HepG2 (cell line): ENCODE measurements at regions not wholly inside any gene's neighbourhood (a gene's known extent, or its start where the extent isn't known, plus 50 kb on each side); places are given as distances from the start of the nearest gene placed in this dataset.
A peak's percentile ranks its signal among the peaks of the same experiment; 100 is the strongest.

ENCODE experiments used
- EEA1 ChIP-seq: sonication (generic); formaldehyde crosslinking; IDR thresholded peaks from 2 replicates; pipeline ENCODE4 v1.5.1; 2020; ENCODE audit warnings: mild to moderate bottlenecking, missing genetic modification reagents, borderline replicate concordance
- GATAD2A ChIP-seq: IDR thresholded peaks from 2 replicates; pipeline ENCODE4 v1.6.1; 2016
- GPN1 ChIP-seq: sonication (generic); formaldehyde crosslinking; IDR thresholded peaks from 2 replicates; pipeline ENCODE4 v1.5.1; 2020; ENCODE audit warnings: missing genetic modification reagents, borderline replicate concordance
- KDM2A ChIP-seq: sonication (generic); formaldehyde crosslinking; IDR thresholded peaks from 2 replicates; pipeline ENCODE4 v1.4.0; 2020; ENCODE audit warnings: low read depth, missing genetic modification reagents, borderline replicate concordance
- POLR2AphosphoS5 ChIP-seq: IDR thresholded peaks from 2 replicates; pipeline ENCODE4 v1.6.1; 2012; ENCODE audit warnings: low read depth, low read length
- SMC3 ChIP-seq: IDR thresholded peaks from 2 replicates; pipeline ENCODE4 v1.6.1; 2011; ENCODE audit warnings: low read length, improper control_type of control experiment
- SRY ChIP-seq: sonication (generic); formaldehyde crosslinking; IDR thresholded peaks from 2 replicates; pipeline ENCODE4 v1.8.0; 2022; ENCODE audit warnings: mild to moderate bottlenecking, missing genetic modification reagents
- STAT5B ChIP-seq: sonication (generic); formaldehyde crosslinking; IDR thresholded peaks from 2 replicates; pipeline ENCODE4 v1.4.0; 2020; ENCODE audit warnings: missing genetic modification reagents
- TCF7 ChIP-seq: sonication (generic); IDR thresholded peaks from 2 replicates; pipeline ENCODE4 v1.6.1; 2016; ENCODE audit warnings: antibody characterized with exemption, low read depth
- ZFX ChIP-seq: sonication (generic); formaldehyde crosslinking; IDR thresholded peaks from 2 replicates; pipeline ENCODE4 v1.4.0; 2020; ENCODE audit warnings: mild to moderate bottlenecking, low read depth, missing genetic modification reagents, moderate library complexity
- ZMYM3 ChIP-seq: sonication (generic); formaldehyde crosslinking; IDR thresholded peaks from 2 replicates; pipeline ENCODE4 v1.5.1; 2020; ENCODE audit warnings: mild to moderate bottlenecking, missing genetic modification reagents
- ZNF263 ChIP-seq: sonication (generic); formaldehyde crosslinking; IDR thresholded peaks from 2 replicates; pipeline ENCODE4 v1.4.0; 2020; ENCODE audit warnings: missing genetic modification reagents
- TF ChIP-seq, protein P1 (sequence below): sonication (generic); formaldehyde crosslinking; IDR thresholded peaks from 2 replicates; pipeline ENCODE4 v1.4.0; 2020; ENCODE audit warnings: missing genetic modification reagents
- TF ChIP-seq, protein P2 (sequence below): sonication (generic); formaldehyde crosslinking; IDR thresholded peaks from 2 replicates; pipeline ENCODE4 v1.4.0; 2020; ENCODE audit warnings: missing genetic modification reagents, borderline replicate concordance
- TF ChIP-seq, protein P3 (sequence below): sonication (generic); formaldehyde crosslinking; IDR thresholded peaks from 2 replicates; pipeline ENCODE4 v1.5.1; 2020; ENCODE audit warnings: missing genetic modification reagents, mild to moderate bottlenecking, borderline replicate concordance
- TF ChIP-seq, protein P4 (sequence below): sonication (generic); formaldehyde crosslinking; IDR thresholded peaks from 2 replicates; pipeline ENCODE4 v1.4.0; 2020; ENCODE audit warnings: missing genetic modification reagents
- TF ChIP-seq, protein P5 (sequence below): sonication (generic); formaldehyde crosslinking; IDR thresholded peaks from 2 replicates; pipeline ENCODE4 v1.5.1; 2020; ENCODE audit warnings: missing genetic modification reagents, mild to moderate bottlenecking, borderline replicate concordance
- TF ChIP-seq, protein P6 (sequence below): sonication (generic); formaldehyde crosslinking; IDR thresholded peaks from 2 replicates; pipeline ENCODE4 v1.5.0; 2020; ENCODE audit warnings: mild to moderate bottlenecking, missing genetic modification reagents

DNA sequence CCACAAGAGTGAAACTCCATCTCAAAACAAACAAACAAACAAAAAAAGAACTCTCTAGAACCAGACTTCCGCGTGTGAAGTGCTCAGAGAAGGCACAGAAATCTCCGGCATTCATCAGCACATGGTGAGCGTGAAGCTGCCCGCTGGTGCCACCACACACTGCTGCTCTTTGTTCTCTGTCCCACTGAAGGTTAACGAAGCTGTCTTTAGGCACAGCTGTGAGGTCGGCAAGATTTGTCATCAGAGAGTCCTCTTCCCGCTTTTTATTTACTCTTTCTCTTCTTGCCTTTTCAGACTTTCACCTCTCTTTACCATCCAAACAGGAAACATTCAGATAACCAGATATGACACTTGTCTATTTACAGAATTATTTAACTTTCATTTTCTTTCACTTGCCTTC lies 115.2 kb upstream of the ARGLU1 start (continued):
- TF ChIP-seq POLR2AphosphoS5 (no peak), TCF7 (peak; percentile 36; the same call in 1 of the 2 replicates), SMC3 (no peak), ZNF263 (CRISPR knock-in tag) (no peak), ZFX (CRISPR knock-in tag) (no peak), STAT5B (CRISPR knock-in tag) (no peak), EEA1 (CRISPR knock-in tag) (no peak), SRY (no peak), GATAD2A (CRISPR knock-in tag) (peak; percentile 26; the same call in 1 of the 2 replicates), KDM2A (no peak), ZMYM3 (peak; percentile 57; the same call in 1 of the 2 replicates), GPN1 (CRISPR knock-in tag) (no peak)
- TF ChIP-seq, protein P1, sequence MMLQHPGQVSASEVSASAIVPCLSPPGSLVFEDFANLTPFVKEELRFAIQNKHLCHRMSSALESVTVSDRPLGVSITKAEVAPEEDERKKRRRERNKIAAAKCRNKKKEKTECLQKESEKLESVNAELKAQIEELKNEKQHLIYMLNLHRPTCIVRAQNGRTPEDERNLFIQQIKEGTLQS: no peak
- TF ChIP-seq, protein P2, sequence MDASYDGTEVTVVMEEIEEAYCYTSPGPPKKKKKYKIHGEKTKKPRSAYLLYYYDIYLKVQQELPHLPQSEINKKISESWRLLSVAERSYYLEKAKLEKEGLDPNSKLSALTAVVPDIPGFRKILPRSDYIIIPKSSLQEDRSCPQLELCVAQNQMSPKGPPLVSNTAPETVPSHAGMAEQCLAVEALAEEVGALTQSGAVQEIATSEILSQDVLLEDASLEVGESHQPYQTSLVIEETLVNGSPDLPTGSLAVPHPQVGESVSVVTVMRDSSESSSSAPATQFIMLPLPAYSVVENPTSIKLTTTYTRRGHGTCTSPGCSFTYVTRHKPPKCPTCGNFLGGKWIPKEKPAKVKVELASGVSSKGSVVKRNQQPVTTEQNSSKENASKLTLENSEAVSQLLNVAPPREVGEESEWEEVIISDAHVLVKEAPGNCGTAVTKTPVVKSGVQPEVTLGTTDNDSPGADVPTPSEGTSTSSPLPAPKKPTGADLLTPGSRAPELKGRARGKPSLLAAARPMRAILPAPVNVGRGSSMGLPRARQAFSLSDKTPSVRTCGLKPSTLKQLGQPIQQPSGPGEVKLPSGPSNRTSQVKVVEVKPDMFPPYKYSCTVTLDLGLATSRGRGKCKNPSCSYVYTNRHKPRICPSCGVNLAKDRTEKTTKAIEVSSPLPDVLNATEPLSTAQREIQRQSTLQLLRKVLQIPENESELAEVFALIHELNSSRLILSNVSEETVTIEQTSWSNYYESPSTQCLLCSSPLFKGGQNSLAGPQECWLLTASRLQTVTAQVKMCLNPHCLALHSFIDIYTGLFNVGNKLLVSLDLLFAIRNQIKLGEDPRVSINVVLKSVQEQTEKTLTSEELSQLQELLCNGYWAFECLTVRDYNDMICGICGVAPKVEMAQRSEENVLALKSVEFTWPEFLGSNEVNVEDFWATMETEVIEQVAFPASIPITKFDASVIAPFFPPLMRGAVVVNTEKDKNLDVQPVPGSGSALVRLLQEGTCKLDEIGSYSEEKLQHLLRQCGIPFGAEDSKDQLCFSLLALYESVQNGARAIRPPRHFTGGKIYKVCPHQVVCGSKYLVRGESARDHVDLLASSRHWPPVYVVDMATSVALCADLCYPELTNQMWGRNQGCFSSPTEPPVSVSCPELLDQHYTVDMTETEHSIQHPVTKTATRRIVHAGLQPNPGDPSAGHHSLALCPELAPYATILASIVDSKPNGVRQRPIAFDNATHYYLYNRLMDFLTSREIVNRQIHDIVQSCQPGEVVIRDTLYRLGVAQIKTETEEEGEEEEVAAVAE (CRISPR knock-in tag): no peak
- TF ChIP-seq, protein P3, sequence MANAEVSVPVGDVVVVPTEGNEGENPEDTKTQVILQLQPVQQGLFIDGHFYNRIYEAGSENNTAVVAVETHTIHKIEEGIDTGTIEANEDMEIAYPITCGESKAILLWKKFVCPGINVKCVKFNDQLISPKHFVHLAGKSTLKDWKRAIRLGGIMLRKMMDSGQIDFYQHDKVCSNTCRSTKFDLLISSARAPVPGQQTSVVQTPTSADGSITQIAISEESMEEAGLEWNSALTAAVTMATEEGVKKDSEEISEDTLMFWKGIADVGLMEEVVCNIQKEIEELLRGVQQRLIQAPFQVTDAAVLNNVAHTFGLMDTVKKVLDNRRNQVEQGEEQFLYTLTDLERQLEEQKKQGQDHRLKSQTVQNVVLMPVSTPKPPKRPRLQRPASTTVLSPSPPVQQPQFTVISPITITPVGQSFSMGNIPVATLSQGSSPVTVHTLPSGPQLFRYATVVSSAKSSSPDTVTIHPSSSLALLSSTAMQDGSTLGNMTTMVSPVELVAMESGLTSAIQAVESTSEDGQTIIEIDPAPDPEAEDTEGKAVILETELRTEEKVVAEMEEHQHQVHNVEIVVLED (CRISPR knock-in tag): no peak
- TF ChIP-seq, protein P4, sequence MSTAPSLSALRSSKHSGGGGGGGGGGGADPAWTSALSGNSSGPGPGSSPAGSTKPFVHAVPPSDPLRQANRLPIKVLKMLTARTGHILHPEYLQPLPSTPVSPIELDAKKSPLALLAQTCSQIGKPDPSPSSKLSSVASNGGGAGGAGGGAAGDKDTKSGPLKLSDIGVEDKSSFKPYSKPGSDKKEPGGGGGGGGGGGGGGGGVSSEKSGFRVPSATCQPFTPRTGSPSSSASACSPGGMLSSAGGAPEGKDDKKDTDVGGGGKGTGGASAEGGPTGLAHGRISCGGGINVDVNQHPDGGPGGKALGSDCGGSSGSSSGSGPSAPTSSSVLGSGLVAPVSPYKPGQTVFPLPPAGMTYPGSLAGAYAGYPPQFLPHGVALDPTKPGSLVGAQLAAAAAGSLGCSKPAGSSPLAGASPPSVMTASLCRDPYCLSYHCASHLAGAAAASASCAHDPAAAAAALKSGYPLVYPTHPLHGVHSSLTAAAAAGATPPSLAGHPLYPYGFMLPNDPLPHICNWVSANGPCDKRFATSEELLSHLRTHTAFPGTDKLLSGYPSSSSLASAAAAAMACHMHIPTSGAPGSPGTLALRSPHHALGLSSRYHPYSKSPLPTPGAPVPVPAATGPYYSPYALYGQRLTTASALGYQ (CRISPR knock-in tag): no peak
- TF ChIP-seq, protein P5, sequence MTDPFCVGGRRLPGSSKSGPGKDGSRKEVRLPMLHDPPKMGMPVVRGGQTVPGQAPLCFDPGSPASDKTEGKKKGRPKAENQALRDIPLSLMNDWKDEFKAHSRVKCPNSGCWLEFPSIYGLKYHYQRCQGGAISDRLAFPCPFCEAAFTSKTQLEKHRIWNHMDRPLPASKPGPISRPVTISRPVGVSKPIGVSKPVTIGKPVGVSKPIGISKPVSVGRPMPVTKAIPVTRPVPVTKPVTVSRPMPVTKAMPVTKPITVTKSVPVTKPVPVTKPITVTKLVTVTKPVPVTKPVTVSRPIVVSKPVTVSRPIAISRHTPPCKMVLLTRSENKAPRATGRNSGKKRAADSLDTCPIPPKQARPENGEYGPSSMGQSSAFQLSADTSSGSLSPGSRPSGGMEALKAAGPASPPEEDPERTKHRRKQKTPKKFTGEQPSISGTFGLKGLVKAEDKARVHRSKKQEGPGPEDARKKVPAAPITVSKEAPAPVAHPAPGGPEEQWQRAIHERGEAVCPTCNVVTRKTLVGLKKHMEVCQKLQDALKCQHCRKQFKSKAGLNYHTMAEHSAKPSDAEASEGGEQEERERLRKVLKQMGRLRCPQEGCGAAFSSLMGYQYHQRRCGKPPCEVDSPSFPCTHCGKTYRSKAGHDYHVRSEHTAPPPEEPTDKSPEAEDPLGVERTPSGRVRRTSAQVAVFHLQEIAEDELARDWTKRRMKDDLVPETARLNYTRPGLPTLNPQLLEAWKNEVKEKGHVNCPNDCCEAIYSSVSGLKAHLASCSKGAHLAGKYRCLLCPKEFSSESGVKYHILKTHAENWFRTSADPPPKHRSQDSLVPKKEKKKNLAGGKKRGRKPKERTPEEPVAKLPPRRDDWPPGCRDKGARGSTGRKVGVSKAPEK (CRISPR knock-in tag): no peak
- TF ChIP-seq, protein P6, sequence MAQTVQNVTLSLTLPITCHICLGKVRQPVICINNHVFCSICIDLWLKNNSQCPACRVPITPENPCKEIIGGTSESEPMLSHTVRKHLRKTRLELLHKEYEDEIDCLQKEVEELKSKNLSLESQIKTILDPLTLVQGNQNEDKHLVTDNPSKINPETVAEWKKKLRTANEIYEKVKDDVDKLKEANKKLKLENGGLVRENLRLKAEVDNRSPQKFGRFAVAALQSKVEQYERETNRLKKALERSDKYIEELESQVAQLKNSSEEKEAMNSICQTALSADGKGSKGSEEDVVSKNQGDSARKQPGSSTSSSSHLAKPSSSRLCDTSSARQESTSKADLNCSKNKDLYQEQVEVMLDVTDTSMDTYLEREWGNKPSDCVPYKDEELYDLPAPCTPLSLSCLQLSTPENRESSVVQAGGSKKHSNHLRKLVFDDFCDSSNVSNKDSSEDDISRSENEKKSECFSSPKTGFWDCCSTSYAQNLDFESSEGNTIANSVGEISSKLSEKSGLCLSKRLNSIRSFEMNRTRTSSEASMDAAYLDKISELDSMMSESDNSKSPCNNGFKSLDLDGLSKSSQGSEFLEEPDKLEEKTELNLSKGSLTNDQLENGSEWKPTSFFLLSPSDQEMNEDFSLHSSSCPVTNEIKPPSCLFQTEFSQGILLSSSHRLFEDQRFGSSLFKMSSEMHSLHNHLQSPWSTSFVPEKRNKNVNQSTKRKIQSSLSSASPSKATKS (CRISPR knock-in tag): no peak
